ENCODE measurements at regions not wholly inside any gene's neighbourhood (a gene's known extent, or its start where the extent isn't known, plus 50 kb on each side); places are given as distances from the start of the nearest gene placed in this dataset.

DNA sequence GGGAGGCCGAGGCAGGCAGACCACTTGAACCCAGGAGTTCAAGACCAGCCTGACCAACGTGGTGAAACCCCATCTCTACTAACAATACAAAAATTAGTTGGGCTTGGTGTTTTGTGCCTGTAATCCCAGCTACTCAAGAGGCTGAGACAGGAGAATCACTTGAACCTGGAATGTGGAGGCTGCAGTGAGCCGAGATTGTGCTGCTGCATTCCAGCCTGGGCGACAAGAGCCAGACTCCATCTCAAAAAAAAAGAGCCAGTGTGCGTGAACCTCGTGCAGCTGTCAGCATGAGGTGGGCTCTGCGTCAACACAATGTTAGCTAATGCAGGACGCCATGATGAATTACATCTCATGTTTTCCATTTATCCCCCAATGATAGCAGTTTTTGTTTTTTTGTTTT lies 110.7 kb upstream of the SLC45A1 start:
- CTCF ChIA-PET, result no interaction called here
- TF ChIP-seq, protein P1, sequence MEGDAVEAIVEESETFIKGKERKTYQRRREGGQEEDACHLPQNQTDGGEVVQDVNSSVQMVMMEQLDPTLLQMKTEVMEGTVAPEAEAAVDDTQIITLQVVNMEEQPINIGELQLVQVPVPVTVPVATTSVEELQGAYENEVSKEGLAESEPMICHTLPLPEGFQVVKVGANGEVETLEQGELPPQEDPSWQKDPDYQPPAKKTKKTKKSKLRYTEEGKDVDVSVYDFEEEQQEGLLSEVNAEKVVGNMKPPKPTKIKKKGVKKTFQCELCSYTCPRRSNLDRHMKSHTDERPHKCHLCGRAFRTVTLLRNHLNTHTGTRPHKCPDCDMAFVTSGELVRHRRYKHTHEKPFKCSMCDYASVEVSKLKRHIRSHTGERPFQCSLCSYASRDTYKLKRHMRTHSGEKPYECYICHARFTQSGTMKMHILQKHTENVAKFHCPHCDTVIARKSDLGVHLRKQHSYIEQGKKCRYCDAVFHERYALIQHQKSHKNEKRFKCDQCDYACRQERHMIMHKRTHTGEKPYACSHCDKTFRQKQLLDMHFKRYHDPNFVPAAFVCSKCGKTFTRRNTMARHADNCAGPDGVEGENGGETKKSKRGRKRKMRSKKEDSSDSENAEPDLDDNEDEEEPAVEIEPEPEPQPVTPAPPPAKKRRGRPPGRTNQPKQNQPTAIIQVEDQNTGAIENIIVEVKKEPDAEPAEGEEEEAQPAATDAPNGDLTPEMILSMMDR (IDR thresholded peaks at IDR 0.05; ENCODE audit: unreplicated experiment), result no peak
- intact Hi-C loops (cut with micrococcal nuclease; ENCODE audit: unreplicated experiment), result no loop called here
- H3K27ac Mint-ChIP-seq (ENCODE audit: unreplicated experiment), result no peak overlapping the region
- peaks cover 15% of the 10 kb centered on the region for H3K36me3 Mint-ChIP-seq (ENCODE audit: insufficient read depth, unreplicated experiment)
- no peak for DNase-seq
- BruUV-seq (replicated peaks), result no TSS peak
- no peak overlapping the region for H3K4me3 Mint-ChIP-seq (ENCODE audit: low read depth, unreplicated experiment)
- H3K27me3 Mint-ChIP-seq (ENCODE audit: unreplicated experiment), result no peaks in the 10 kb centered on the region
- H3K9me3 Mint-ChIP-seq (ENCODE audit: low read depth, unreplicated experiment), result no peaks in the 10 kb centered on the region
- peaks cover 14% of the 10 kb centered on the region for H3K4me1 Mint-ChIP-seq (ENCODE audit: low read depth, unreplicated experiment)

DNA sequence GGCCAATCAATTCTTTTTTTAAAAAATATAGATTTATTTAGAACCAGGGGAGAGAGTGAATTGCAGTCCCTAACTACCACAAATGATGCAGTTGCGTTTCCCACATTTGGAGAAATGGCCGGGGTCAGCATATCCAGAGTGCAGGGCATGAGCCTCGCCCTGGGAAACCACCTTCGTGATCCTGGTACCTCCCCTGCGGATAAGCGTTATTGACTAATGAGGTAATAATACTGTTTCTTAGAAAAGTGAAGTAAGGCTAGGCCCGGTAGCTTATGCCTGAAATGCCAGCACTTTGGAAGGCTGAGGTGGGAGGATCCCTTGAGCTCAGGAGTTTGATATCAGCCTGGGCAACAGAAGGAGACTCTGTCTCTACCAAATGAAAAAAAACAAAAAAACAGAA lies 111.5 kb upstream of the SLC45A1 start:
- intact Hi-C loops (cut with micrococcal nuclease; ENCODE audit: unreplicated experiment), result no loop called here
- no peaks in the 10 kb centered on the region for H3K9me3 Mint-ChIP-seq (ENCODE audit: low read depth, unreplicated experiment)
- no TSS peak for BruUV-seq (replicated peaks)
- no peak for DNase-seq
- no peak overlapping the region for H3K27ac Mint-ChIP-seq (ENCODE audit: unreplicated experiment)
- H3K36me3 Mint-ChIP-seq (ENCODE audit: insufficient read depth, unreplicated experiment), result peaks cover 10% of the 10 kb centered on the region
- no peaks in the 10 kb centered on the region for H3K27me3 Mint-ChIP-seq (ENCODE audit: unreplicated experiment)
- H3K4me1 Mint-ChIP-seq (ENCODE audit: low read depth, unreplicated experiment), result peaks cover 15% of the 10 kb centered on the region
- TF ChIP-seq, protein P1 (IDR thresholded peaks at IDR 0.05; ENCODE audit: unreplicated experiment), result no peak
- no peak overlapping the region for H3K4me3 Mint-ChIP-seq (ENCODE audit: low read depth, unreplicated experiment)
- CTCF ChIA-PET, result no interaction called here

DNA sequence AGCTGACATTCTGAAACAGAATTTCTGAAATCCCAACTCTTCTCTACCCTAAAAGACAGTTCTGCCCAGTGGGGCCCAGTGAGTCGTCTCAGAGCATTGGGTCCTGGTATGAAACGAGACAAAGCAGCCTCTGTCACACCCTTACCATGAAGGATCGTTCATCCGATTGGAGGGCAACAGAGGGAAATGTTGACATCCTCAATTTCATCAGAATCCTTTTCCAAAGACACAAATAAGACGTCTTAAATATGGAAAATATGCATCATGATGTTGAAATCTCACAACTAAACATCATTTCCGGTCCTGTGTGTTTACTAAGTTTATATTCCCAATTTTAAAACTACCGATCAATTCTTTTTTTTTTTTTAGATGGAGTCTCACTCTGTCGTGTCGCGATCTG lies 112.1 kb upstream of the SLC45A1 start:
- intact Hi-C loops (cut with micrococcal nuclease; ENCODE audit: unreplicated experiment), result no loop called here
- Mint-ChIP-seq H3K27me3 (ENCODE audit: unreplicated experiment) (no peaks in the 10 kb centered on the region), H3K36me3 (ENCODE audit: insufficient read depth, unreplicated experiment) (peaks cover 12% of the 10 kb centered on the region), H3K4me3 (ENCODE audit: low read depth, unreplicated experiment) (no peak overlapping the region), H3K9me3 (ENCODE audit: low read depth, unreplicated experiment) (no peaks in the 10 kb centered on the region), H3K4me1 (ENCODE audit: low read depth, unreplicated experiment) (peaks cover 20% of the 10 kb centered on the region), H3K27ac (ENCODE audit: unreplicated experiment) (no peak overlapping the region)
- TF ChIP-seq, protein P1 (IDR thresholded peaks at IDR 0.05; ENCODE audit: unreplicated experiment), result no peak
- no peak for DNase-seq
- CTCF ChIA-PET, result no interaction called here
- BruUV-seq (replicated peaks), result no TSS peak

DNA sequence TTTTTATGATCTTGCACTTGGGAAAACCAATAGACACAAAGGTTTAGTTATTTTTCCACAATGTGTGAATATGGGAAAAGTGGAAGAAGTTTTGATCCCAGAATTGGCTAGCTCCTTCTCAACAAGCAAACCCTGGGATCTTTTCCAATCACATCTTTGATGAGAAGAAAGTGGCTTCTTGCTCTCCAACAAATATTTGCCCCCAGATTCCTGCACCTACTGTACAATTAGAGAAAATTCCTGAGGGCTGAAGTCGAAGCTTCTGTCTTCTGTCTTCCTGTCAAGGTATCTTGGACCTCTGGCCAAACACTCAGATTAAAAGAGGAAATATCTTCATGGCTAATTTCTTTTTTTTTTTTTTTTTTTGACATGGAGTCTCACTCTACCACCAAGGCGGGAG lies 113.1 kb upstream of the SLC45A1 start:
- no peak overlapping the region for H3K4me3 Mint-ChIP-seq (ENCODE audit: low read depth, unreplicated experiment)

More for the DNA sequence above, 113.1 kb upstream of the SLC45A1 start:
- no TSS peak for BruUV-seq (replicated peaks)
- CTCF ChIA-PET, result interaction anchor here (0.7 kb wide), 2 partner anchors 82 to 1066 kb away, joined by 5 to 9 read pairs; no protein-coding TSS in a partner anchor
- H3K27me3 Mint-ChIP-seq (ENCODE audit: unreplicated experiment), result no peaks in the 10 kb centered on the region
- no peaks in the 10 kb centered on the region for H3K9me3 Mint-ChIP-seq (ENCODE audit: low read depth, unreplicated experiment)
- H3K4me1 Mint-ChIP-seq (ENCODE audit: low read depth, unreplicated experiment), result peaks cover 30% of the 10 kb centered on the region
- intact Hi-C loops (cut with micrococcal nuclease; ENCODE audit: unreplicated experiment), result loop anchor here (5.0 kb wide), 1 partner anchor 52 kb away; no protein-coding TSS in a partner anchor
- no peak overlapping the region for H3K27ac Mint-ChIP-seq (ENCODE audit: unreplicated experiment)
- TF ChIP-seq, protein P1 (IDR thresholded peaks at IDR 0.05; ENCODE audit: unreplicated experiment), result no peak
- peaks cover 12% of the 10 kb centered on the region for H3K36me3 Mint-ChIP-seq (ENCODE audit: insufficient read depth, unreplicated experiment)
- DNase-seq, result no peak

Data from Calu3 (cell line).